Upper lobe of left lung (tissue), 6 donors: ENCODE measurements at regions not wholly inside any gene's neighbourhood (a gene's known extent, or its start where the extent isn't known, plus 50 kb on each side); places are given as distances from the start of the nearest gene placed in this dataset.

Source experiments
- ATAC-seq, 2 donors: fragments of 200-7000 bp; cut with Tn5 transposase; one replicate each; pipeline ENCODE4 v1.9.1; 2022; ENCODE audit warnings: mild to moderate bottlenecking in 2 of 2, moderate library complexity in 2 of 2; ENCODE audit not compliant: low FRiP score in 2 of 2
- DNase-seq, 2 donors: peaks; one replicate each; pipeline ENCODE4 v3.0.0-alpha.2; 2019 to 2020
- H3K27ac ChIP-seq, 4 donors: fragments of 200-600 bp; sonication (generic); one replicate each; pipeline ENCODE4 v1.5.1; 2016 to 2019
- H3K27me3 ChIP-seq, 4 donors: fragments of 200-600 bp; sonication (generic); one replicate each; pipeline ENCODE4 v1.5.1; 2017 to 2019
- H3K36me3 ChIP-seq, 4 donors: fragments of 200-600 bp; sonication (generic); one replicate each; pipeline ENCODE4 v1.5.1; 2016 to 2019
- H3K4me1 ChIP-seq, 4 donors: fragments of 200-600 bp; sonication (generic); one replicate each; pipeline ENCODE4 v1.5.1; 2018 to 2019
- H3K4me3 ChIP-seq, 4 donors: fragments of 200-600 bp; sonication (generic); one replicate each; pipeline ENCODE4 v1.5.1; 2017 to 2019; ENCODE audit warnings: mild to moderate bottlenecking in 2 of 4, moderate library complexity in 1 of 4
- H3K9me3 ChIP-seq, 4 donors: fragments of 200-600 bp; sonication (generic); one replicate each; pipeline ENCODE4 v1.5.1; 2018 to 2019
- EP300 ChIP-seq, 4 donors: sonication (generic); formaldehyde crosslinking; IDR thresholded peaks; one replicate each; pipeline ENCODE4 v1.5.1; 2017; ENCODE audit warnings: antibody characterized with exemption in 4 of 4, control low read depth in 2 of 4
- POLR2A ChIP-seq, 4 donors: fragments of 450-650 bp; IDR thresholded peaks; one replicate each; pipeline ENCODE4 v1.5.1; 2016 to 2017; ENCODE audit warnings: antibody characterized with exemption in 4 of 4, mild to moderate bottlenecking in 2 of 4
- POLR2AphosphoS5 ChIP-seq, 2 donors: sonication (generic); formaldehyde crosslinking; IDR thresholded peaks; one replicate each; pipeline ENCODE4 v1.5.1; 2017; ENCODE audit warnings: antibody characterized with exemption in 2 of 2
- WGBS, 2 donors: methylation state at CpG; one replicate each; pipeline ENCODE4 v1.1.5; 2017 to 2018; 5-methylcytosine and 5-hydroxymethylcytosine counted together
- TF ChIP-seq, protein P1 (sequence below), 6 experiments: fragments of 450-650 bp in 4 of 6; fragments of 200-600 bp in 2 of 6; sonication (generic) in 2 of 6; IDR thresholded peaks; one replicate each; pipeline ENCODE4 v1.5.1; 2016 to 2019; ENCODE audit warnings: antibody characterized with exemption in 6 of 6
- donor health status: DM: no; HTN: no; CAD: no; lungs with moderate emphysema.
- donor health status: DM: no; HTN: yes; CAD: no; lungs with severe emphysema.

DNA sequence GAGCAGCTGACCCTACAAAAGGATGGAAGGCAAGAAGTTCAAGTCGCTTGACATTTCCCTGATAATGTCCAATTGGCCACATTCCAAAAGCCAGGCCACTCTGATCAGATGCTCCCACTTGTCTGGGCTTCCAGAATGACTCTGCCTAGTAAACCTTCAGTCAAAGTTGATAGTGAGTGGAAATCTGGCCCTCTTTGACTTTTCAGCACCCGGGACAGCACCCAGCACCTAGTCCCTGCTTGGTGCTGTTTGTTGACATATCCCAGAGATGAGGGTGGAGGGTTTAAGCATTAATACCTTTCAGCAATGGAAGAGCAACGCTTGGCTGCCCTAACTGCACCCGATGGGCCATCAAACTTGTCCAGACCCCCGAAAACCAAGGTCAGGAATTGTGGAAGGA, 131.3 kb downstream of the AIPL1 start:
- no peak for ATAC-seq
- DNase-seq = no peak
- no peaks in the 10 kb centered on the region for H3K27me3 ChIP-seq
- no peak overlapping the region for H3K27ac ChIP-seq
- no peak for TF ChIP-seq POLR2A (IDR thresholded peaks at IDR 0.05)
- 3 to 4% methylated on average over 5 of the region's 5 CpGs for WGBS, 2 donors
- no peaks in the 10 kb centered on the region for H3K36me3 ChIP-seq
- no peaks in the 10 kb centered on the region for H3K4me1 ChIP-seq
- no peaks in the 10 kb centered on the region for H3K9me3 ChIP-seq
- no peak overlapping the region for H3K4me3 ChIP-seq

DNA sequence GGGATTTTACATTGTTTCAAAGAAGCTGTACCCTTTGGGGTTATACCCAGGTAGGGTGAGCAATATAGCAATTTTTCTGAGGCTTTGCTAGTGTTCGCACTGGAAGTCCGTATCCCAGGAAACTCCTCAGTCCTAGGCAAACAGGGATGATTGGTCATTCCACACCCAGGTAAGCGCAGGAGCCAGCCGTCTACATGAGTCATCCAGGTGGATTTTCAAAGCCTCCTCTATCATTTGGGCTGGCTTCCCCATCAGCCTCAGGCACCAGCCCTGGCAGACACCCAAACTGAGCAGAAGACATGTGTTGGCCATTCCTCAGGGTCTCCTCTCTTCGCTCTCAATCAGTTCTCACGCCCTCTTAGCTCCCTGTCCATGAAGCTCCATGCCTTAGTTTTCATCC, 135.6 kb downstream of the AIPL1 start:
- H3K4me1 ChIP-seq = no peaks in the 10 kb centered on the region
- no peak for ATAC-seq
- DNase-seq = no peak
- 81 to 82% methylated on average over 5 to 6 of the region's 6 CpGs for WGBS, 2 donors
- no peaks in the 10 kb centered on the region for H3K27me3 ChIP-seq
- no peaks in the 10 kb centered on the region for H3K36me3 ChIP-seq
- H3K9me3 ChIP-seq = no peaks in the 10 kb centered on the region
- H3K27ac ChIP-seq = no peak overlapping the region
- no peak overlapping the region for H3K4me3 ChIP-seq
- no peak for TF ChIP-seq EP300 (IDR thresholded peaks at IDR 0.05)
- TF ChIP-seq, protein P1, sequence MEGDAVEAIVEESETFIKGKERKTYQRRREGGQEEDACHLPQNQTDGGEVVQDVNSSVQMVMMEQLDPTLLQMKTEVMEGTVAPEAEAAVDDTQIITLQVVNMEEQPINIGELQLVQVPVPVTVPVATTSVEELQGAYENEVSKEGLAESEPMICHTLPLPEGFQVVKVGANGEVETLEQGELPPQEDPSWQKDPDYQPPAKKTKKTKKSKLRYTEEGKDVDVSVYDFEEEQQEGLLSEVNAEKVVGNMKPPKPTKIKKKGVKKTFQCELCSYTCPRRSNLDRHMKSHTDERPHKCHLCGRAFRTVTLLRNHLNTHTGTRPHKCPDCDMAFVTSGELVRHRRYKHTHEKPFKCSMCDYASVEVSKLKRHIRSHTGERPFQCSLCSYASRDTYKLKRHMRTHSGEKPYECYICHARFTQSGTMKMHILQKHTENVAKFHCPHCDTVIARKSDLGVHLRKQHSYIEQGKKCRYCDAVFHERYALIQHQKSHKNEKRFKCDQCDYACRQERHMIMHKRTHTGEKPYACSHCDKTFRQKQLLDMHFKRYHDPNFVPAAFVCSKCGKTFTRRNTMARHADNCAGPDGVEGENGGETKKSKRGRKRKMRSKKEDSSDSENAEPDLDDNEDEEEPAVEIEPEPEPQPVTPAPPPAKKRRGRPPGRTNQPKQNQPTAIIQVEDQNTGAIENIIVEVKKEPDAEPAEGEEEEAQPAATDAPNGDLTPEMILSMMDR (IDR thresholded peaks at IDR 0.05) = no peak
- TF ChIP-seq POLR2A (IDR thresholded peaks at IDR 0.05) = no peak
- TF ChIP-seq POLR2AphosphoS5 (IDR thresholded peaks at IDR 0.05) = no peak

DNA sequence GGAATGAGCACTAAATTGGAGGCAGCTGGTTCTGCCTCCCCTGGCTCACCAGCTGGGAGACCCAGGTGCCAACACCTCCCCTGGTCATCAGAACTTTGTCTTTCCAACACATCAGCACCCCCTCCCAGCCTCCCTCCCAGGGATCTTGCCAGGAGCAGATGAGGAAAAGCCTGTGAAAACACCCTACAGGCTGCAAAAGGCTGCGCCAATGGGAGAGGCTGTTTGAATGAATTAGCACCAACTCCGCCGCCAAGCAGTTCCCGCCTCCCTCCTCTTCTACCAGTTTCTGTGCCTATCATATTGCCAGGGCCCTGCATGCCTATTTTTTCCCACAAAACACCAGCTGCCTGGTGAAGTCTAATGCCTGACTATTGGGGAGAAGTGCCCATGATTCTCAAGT, 137.0 kb downstream of the AIPL1 start:
- ATAC-seq (no peak), DNase-seq (no peak)
- H3K27me3 ChIP-seq = no peaks in the 10 kb centered on the region
- no peaks in the 10 kb centered on the region for H3K36me3 ChIP-seq
- H3K4me3 ChIP-seq = no peak overlapping the region
- no peaks in the 10 kb centered on the region for H3K4me1 ChIP-seq
- no peak overlapping the region for H3K27ac ChIP-seq
- TF ChIP-seq, protein P1 (IDR thresholded peaks at IDR 0.05) = no peak
- TF ChIP-seq EP300 (IDR thresholded peaks at IDR 0.05) = no peak
- no peak for TF ChIP-seq POLR2A (IDR thresholded peaks at IDR 0.05)
- no peak for TF ChIP-seq POLR2AphosphoS5 (IDR thresholded peaks at IDR 0.05)
- H3K9me3 ChIP-seq = no peaks in the 10 kb centered on the region
- WGBS, 2 donors = 74 to 81% methylated on average over 4 of the region's 4 CpGs

DNA sequence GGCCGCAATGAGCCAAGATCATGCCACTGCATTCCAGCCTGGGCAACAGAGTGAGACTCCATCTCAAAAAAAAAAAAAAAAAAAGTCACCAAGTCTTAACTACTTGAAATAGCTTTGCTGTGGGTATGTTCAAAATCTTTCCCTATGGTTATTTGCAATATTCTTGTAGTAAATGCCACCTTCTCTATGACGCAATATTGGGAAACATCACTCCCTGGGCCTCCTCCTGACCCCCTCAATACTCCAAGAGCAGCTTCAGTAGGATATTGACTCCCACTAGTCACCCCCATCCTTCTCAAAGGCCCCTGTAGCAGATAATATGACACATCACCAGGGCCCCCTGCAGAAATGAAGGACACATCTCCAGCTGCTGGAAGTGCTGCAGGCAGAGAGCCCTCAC, 137.8 kb downstream of the AIPL1 start:
- H3K27me3 ChIP-seq = no peaks in the 10 kb centered on the region

DNA sequence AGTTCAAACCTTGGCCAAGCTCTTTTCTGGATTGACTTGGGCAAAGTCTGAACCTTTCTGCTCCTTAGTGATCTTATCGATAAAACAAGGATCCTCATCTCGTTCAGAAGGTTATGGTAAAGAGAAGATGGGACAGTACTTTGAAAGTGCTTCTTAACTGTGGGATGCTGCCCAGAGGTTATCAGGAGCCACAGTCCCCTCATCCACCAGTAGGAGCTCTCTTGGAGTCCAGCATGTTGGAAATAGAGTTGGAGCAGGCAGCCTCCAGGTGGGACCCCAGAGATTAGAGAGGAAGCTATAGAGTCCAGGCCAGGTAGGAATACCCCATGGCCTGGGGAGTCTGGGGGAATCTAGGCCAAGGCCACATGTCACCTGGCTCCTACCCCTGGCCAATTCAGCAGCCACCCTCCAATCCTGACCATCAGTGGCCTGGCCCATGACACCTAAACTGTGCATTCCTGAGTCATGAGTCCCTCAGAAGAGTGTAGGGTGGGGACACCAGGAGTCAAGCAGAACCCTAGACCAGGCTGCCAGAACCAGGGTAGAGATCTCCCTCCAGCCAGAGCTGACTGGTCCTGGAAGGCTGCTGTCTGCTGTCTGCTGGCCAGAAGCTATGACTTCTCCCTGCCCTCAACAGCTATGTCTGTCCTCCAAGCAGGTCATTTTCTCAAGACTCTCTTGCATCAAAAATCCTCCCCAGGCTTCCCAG, 144.3 kb downstream of the AIPL1 start:
- ATAC-seq (no peak), DNase-seq (no peak)
- Histone ChIP-seq H3K27me3 (no peaks in the 10 kb centered on the region), H3K27ac (no peak overlapping the region), H3K4me1 (no peaks in the 10 kb centered on the region), H3K4me3 (no peak overlapping the region), H3K36me3 (no peaks in the 10 kb centered on the region), H3K9me3 (no peaks in the 10 kb centered on the region)
- TF ChIP-seq, protein P1 (IDR thresholded peaks at IDR 0.05) = no peak
- no peak for TF ChIP-seq POLR2A (IDR thresholded peaks at IDR 0.05)
- WGBS, 2 donors = 81 to 95% methylated on average over 2 of the region's 2 CpGs

More for the DNA sequence above, 137.8 kb downstream of the AIPL1 start:
- no peaks in the 10 kb centered on the region for H3K36me3 ChIP-seq
- 89 to 98% methylated on average over 2 of the region's 2 CpGs for WGBS, 2 donors
- no peaks in the 10 kb centered on the region for H3K9me3 ChIP-seq
- ATAC-seq = no peak
- H3K4me1 ChIP-seq = no peaks in the 10 kb centered on the region
- H3K27ac ChIP-seq = no peak overlapping the region
- TF ChIP-seq, protein P1 (IDR thresholded peaks at IDR 0.05) = no peak
- no peak for TF ChIP-seq POLR2AphosphoS5 (IDR thresholded peaks at IDR 0.05)
- TF ChIP-seq EP300 (IDR thresholded peaks at IDR 0.05) = no peak
- TF ChIP-seq POLR2A (IDR thresholded peaks at IDR 0.05) = no peak
- no peak for DNase-seq
- no peak overlapping the region for H3K4me3 ChIP-seq
